ENCODE measurements at regions not wholly inside any gene's neighbourhood (a gene's known extent, or its start where the extent isn't known, plus 50 kb on each side); places are given as distances from the start of the nearest gene placed in this dataset.
A peak's percentile ranks its signal among the peaks of the same experiment; 100 is the strongest.
"Not testable (repeated sequence)": the region's sequence is repeated elsewhere in the genome, so short reads cannot be mapped to it uniquely, and the experiment has no call there.

DNA sequence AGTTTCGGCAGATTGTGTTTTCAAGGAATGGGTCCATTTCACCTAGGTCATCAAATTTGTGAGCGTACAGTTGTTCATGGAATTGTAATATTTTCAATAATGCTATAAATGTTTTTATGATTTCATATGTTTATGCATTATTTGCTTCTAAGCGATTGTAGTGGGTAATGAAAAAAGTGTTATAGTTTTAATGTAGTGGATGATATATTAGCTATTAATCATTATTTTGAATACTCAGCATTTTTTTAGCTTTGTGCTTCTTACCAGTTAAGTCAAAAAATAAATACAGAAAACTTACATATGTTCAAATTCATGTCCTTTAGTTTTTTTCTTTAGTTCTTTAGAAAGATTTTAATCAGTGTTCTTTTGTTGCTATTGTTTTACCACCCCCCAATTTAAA is 677.0 kb downstream of the STK39 start:
- DNase-seq = no peak

DNA sequence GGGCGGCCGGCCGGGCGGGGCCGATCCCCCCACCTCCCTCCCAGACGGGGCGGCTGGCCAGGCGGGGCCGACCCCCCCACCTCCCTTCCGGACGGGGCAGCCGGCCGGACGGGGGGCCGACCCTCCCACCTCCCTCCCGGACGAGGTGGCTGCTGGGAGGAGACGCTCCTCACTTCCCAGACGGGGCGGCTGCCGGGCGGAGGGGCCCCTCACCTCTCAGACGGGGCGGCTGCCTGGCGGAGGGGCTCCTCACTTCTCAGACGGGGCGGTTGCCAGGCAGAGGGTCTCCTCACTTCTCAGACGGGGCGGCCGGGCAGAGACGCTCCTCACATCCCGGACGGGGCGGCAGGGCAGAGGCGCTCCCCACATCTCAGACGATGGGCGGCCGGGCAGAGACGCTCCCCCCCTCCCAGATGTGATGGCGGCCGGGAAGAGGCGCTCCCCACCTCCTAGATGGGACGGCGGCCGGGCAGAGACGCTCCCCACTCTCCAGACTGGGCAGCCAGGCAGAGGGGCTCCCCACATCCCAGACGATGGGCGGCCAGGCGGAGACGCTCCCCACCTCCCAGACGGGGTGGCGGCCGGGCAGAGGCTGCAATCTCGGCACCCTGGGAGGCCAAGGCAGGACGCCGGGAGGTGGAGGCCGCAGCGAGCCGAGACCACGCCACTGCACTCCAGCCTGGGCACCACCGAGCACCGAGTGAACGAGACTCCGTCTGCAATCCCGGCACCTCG is 675.8 kb downstream of the XIRP2 start:
- DNase-seq = not testable (repeated sequence)

DNA sequence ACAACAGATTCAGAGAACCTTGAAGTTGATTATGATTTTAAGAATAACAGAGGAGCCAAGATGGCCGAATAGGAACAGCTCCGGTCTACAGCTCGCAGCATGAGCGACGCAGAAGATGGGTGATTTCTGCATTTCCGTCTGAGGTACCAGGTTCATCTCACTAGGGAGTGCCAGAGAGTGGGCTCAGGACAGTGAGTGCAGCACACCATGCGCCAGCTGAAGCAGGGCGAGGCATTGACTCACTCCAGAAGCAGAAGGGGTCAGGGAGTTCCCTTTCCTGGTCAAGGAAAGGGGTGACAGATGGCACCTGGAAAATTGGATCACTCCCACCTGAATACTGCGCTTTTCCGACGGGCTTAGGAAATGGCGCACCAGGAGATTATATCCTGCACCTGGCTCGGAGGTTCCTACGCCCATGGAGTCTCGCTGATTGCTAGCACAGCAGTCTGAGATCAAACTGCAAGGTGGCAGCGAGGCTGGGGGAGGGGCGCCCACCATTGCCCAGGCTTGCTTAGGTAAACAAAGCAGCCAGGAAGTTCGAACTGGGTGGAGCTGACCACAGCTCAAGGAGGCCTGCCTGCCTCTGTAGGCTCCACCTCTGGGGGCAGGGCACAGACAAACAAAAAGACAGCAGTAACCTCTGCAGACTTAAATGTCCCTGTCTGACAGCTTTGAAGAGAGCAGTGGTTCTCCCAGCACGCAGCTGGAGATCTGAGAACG is 670.2 kb downstream of the XIRP2 start:
- peak; percentile 8 to 44 for DNase-seq

DNA sequence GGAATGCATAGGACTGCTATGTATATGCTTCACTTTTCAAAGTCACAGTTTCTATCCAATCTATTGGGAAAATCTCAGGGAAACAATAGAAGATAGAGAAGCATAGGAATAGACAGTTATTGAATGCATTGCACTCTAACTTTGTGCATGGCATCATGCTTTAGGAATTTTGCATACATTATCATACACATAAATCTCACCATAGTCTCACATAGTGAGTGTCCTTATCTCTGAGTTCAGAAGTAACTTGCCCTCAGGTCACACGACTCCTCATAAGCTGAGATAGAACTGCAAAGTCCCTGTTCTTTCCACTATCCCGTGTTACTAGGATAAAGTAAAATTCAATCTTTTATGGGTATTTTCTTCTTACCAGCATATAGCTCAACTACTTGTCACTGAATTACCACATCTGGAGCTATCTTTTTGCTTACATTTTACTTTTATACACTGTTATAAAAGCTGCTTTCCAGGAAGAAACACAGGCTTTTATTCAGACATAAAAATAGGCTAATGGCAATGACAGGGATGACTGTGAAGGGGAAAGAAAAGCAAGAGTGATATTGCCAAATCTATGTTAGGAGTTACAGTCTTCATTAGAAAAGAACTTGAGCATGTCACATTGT is 666.9 kb downstream of the XIRP2 start:
- no peak for DNase-seq

DNA sequence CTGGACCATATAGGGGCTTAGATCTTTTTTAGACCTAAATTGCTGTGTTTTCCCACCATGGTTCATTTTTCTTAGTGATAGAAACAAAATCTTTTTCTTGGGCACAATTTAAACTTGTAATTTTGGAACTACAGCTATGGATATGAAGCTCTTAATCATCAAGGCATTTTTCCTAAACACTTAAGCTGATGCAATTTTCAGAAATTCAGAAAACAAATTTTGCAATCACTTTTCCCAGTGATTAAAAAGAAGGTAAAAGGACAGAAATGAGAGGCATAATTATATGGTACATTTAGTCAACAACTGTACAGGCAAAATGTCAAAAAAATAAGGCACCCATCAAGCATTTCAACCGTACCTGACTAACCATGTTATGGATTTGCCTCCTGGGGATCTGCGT is 665.4 kb downstream of the XIRP2 start:
- no peak for DNase-seq

DNA sequence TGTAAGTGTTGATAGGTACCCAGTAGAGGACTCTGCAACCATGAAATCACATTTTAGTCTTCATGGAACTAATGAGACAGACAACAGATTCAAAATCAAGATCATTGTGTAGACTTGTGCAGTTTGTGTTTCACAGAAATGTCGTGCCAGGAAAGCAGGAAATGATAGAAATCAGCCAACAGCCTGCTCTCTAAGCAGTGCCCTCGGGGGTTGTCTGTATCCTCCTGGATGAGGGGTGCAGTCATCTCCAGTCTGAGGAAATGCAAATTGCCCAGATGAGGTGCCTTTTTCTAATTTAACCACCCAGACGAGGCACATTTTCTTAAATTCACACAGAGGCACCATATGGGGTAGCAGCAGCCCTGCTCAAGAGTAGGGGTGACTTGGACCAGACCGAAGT is 663.1 kb downstream of the XIRP2 start:
- DNase-seq = no peak

DNA sequence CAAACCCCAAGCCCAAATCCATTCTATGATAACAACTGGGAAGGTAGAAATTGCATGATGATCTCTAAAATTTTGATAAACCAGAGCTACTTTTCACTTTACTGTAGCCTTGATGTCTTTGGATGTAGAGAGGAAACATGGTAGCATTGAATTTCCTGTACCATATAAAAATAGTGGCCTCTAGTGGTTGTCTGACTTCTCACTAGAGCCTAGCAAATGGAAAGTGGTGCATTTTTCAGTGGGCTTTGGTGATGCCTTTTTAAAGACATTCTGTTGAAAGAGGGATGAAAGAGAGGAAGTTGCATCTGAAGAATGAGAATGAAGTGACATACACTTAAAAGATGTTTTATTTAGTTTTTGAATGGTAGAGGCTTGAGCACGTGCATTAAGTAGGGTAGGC is 662.2 kb downstream of the XIRP2 start:
- no peak for DNase-seq

DNA sequence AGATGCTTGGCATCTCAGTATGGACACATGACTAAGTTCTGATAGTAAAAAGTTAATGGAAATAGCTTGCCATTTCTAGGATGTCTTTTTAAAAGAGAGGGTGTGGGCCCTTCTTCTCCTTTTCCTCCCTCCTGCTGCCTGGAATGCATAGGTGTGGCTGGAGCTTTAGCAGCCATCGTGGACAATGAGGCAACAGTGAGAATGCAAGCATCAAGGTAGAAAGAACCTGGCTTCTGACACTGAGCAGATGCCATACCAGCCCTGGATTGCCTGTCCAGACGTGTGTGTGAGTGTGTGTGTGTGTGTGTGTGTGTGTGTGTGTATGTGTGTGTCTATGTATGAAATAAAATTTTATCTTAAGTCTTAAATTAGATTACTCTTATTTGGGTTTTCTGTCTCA is 660.1 kb downstream of the XIRP2 start:
- no peak for DNase-seq

DNA sequence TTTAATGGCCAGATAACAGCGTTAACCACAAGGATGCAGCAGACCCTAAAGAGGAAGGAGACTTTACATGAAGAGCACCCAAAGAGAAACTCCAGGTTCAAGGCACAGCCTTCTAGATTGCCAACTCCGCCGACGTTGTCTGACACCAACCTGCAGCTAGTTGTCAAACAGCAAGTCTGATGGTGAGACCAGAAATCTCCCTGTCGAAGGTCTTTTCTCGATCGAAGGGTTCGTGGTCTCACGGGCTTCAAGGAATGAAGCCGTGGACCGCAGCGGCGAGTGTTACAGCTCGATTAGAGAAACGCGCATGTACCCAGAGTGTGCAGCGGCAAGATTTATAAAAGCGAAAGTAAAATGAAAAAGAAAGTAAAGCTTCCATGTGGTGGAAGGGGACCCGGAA is 656.3 kb downstream of the XIRP2 start:
- DNase-seq = no peak

DNA sequence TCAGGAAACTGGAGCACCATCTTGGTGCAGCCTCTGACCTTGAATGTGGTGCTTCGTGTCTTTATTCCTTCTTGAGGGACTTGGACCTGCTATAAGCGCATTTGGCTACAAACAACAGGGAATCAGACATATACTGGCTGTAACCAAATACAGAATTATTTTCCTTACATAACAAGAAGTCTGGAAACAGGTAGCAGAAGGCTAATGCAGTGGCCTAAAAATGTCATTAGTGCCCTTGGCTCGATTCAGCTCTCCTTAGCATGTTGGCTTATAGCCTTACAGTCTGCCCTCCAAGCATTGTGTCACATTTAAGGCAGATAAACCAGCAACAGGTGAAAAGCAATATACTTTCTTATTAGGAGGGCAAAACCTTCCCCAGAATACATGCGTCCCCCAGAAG is 655.4 kb downstream of the XIRP2 start:
- no peak for DNase-seq

DNA sequence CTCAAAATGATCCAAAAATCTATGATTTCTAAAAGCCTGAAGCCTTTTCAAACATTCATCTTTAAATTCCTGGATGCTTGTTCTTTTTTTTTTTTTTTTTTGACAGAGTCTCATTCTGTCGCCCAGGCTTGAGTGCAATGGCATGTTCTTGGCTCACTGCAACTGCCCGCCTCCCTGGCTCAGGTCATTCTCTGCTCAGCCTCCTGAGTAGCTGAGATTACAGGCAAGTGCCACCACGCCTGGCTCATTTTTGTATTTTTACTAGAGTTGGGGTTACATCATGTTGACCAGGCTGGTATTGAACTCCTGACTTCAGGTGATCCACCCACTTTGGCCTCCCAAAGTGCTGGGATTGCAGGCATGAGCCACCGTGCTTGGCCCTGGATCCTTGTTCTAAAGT is 649.5 kb downstream of the XIRP2 start:
- DNase-seq = no peak

DNA sequence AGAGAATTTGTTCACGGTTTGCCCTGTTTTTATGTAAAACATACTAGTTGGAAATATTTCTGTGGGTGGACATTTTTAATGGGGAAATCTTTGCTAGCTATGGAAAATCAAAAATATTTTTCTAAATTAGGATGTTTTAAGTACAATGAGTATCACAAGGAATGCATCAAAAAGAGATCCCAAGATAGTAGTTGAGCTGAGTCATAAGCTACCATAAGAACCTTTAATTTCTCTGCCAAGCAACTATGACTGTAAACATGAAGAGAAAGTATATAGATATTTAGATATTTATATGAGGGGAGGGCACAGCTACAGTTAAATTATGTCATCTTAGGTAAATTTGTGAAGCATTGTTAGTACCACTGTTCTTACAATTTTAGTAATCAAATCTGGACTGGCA is 646.2 kb downstream of the XIRP2 start:
- no peak for DNase-seq

DNA sequence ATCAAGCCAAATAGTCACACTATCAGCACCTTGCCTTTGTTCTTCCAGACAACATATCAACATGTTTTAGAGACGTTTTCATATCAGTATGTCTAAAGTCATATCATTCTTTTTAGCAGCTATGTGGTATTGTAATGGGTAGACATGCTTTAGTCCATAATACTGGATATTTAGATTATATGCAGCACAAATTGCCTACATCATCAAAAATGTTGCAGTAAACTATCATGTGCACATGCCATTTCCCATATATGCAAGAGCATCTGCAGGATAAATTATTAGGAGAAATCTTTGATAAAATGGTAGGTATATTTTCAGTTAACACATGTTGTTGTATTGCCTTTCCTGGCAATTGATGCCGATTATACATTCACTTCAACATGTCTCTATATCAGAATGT is 636.5 kb downstream of the XIRP2 start:
- DNase-seq = no peak

DNA sequence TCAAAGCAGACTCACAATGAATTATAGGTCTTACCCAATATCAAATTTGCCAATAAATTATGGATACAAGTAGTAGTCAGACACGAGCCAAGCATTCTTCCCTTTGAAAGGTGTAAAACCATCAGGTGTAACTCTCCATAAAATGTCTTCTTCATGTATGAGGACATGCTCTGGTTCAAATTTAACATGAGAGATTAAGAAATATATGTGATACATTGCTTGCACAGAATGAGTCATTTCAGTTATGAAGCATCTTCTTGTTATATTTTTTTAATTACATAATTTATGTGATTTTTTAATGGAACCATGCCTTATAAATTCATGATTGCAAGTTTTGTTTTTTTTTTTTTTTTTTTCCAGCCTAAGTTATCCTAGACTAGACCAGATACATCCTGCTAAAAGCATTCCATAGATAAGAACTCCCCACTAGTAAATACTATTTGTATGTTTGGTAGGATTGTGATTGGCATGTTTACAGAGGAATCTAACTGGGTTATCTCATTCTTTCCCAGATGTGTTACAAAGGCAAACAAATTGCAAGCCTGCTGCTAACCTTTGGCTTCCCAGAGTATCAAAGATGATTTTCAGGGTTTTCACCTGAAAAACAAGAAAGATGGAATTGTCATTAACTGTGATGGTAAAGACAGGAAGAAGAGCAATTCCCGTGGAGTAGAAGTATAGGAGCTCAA is 621.9 kb downstream of the XIRP2 start:
- DNase-seq = no peak

DNA sequence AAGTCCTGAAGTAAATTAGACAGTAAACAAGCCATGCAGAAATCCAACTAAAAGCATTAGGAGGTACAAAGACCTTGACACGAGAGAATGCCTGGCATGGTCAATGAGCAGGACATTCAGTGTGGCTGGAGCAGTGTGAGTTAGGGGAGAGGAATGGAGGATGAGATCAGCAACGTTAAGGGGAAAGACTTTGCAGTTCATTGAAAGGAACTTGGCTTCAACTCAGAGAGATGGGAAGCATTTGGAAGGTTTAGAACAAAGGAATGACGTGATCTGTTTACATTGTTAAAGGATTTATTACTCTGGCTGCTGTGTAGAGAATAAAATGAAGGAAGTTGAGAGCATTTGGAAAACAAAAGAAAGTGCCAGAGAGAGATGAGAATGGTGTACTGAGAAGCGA is 621.3 kb downstream of the XIRP2 start:
- peak; percentile 15 to 26 for DNase-seq

DNA sequence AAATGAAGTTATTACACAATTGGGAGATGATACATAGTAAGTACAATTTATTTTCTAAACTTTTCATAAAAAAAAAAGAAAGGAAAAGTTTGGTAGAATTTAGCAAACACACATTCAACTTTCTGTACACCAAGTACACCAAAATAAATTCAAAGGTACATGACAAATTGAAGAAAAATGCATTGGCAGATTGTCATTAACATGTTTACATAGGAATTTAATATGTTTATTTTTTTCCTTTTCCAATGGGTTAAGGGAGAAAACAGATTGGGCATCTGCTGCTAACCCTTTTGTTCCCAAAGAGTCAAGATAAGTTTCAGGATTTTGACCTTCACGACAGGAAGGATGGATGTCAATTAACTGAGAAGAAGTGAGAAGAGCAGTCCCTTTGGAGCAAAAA is 620.4 kb downstream of the XIRP2 start:
- no peak for DNase-seq

DNA sequence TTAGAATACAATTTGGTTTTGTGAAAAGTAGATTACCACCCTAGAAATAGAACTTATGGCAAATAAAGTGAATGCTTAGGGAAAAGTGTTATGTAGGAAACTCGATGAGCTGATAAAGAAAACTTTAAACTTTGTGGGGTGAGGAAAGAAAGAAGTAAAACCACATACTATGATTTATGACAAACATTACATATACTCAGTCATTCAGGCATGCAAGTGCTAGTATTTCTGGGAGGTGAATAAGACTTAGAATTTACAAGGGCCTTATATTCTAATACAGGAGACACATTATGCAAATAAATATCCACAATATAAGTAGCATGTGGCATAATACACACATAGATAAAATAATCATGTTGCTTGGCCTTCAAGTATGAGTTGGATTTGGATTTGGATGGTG is 618.1 kb downstream of the XIRP2 start:
- no peak for DNase-seq

DNA sequence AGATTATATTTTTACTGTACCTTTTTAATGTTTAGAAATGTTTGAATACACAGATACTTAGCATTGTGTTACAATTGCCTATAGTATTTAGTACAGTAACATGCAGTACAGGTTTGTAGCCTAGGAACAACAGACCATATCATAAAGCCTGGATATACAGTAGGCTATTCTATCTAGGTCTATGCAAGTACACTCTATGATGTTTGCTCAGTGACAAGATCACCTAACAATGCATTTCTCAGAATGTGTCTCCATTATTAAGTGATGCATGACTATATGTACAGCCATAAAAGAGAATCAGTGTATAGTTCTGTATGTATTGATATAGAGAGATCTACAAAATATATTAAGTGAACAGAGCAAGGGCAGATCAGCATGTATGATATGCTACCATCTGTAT is 616.4 kb downstream of the XIRP2 start:
- no peak for DNase-seq

DNA sequence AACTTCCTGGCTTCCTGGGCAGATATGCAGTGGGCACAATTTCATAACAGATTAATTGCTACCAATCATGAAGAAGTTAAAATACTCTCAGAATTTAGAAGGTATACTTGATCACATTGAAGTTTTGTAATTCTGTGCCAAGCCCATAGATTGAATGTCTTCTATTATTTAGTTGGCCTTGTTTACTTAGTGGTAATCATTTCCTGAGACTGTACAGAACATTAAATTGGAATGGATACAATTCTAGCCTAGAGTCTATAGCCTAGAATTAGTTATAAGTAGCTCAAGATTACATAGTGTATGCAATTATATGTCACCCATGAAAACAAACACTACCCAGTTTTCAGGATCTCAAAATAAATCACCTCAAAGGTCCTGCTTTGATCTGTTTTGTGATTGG is 615.8 kb downstream of the XIRP2 start:
- DNase-seq = no peak

DNA sequence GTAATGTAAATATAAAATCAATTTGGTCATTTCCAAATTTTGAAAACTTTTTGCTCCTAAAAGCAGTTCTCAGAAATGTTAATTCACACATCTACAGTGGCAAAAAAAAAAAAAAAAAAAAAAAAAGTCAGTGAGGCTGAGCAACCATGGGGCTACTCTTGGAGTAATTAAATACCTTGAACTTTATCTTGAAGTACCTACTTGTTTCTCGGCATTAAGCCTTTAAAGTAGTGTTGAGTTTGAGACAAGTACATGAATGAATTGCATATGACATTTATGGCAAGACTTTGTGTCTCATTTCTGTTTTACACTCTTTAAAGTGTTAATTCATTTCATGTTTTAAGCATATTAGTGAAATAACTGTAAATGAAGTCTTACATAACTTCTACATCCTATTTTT is 613.3 kb downstream of the XIRP2 start:
- DNase-seq = no peak

DNA sequence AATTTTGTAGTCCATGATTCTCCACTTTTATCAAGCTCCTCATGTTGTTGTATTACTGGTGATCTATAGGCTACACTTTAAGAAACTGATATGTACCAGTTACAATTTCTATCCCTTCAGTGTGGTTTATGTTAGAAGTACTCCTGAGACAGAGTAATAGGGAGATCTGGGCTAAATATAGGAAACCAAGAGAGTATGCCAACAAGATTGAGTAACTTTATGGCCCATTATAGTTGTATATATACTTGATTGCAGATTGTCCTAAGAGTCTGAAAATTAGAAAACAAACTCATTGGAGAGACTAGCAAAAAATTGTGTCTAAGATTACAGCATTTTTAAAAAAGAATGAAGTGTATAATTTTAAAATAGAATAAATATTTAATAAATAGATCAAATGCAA is 605.6 kb downstream of the XIRP2 start:
- DNase-seq = no peak

DNA sequence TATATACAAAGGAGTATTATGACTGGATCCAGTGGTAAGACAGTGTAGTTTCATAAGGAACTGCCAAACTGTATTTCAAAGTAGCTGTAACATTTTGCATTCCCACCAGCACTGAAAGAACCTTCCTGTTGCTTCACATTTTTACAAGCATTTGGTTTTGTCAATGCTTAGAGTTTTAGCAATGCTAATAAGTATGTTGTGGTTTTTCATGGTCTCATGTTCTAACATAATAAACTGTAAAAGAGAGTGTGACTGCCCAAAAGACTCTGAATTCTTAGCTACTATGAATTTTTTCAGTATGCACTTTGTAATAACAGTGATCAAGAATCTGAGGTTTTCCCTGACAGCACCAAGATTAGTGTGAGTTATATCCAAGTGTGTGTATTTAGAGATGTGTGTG is 604.2 kb downstream of the XIRP2 start:
- DNase-seq = no peak

DNA sequence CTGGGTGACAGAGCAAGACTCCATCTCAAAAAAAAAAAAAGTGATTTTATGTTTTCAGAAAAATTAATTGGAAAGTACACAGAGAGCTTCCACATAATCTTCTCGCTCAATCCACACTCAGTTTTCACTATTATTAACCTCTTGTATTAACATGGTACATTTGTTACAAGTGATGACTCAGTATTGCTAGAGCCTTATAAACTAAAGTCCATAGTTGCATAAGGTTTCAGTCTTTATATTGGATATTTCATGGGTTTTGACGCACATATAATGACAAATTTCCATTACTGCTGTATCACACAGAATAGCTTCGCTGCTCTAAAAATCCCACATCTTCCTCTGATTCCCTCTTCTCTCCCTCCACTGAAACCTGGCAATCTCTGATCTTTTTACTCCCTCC is 603.5 kb downstream of the XIRP2 start:
- DNase-seq = no peak

DNA sequence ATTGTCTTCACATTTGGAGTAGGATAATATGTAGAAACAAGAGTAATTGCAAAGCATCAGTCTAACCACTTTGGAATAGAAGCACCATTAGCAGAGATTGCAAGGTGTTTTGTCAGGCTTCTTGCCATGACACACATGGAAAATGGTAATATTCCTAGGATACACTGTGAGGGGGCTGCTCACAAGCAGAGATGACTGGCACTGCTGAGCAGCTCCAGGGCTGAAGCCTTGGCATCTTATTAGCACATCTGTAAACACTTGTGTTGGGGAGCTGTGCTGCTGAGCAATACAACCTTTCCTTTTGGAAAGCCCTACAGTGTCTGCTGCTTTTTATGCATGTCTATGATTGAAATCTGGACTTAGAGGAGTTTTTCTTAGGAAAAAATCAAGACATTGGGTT is 602.2 kb downstream of the XIRP2 start:
- no peak for DNase-seq
